GM23338 (cell line): ENCODE measurements at regions not wholly inside any gene's neighbourhood (a gene's known extent, or its start where the extent isn't known, plus 50 kb on each side); places are given as distances from the start of the nearest gene placed in this dataset.

Experiments used
- ATAC-seq: fragments of 200-7000 bp; cut with Tn5 transposase; 3 replicates; pipeline ENCODE4 v1.9.1; 2020
- DNase-seq: peaks from one replicate; pipeline ENCODE4 v3.0.0-alpha.2; 2015; ENCODE audit warnings: low spot score
- H2AFZ ChIP-seq: fragments of 200-600 bp; sonication (generic); 2 replicates; pipeline ENCODE4 v1.8.0; 2016; ENCODE audit warnings: antibody characterized with exemption, mild to moderate bottlenecking, moderate library complexity
- H3F3A ChIP-seq: fragments of 200-600 bp; sonication (generic); replicated peaks from 2 replicates; pipeline ENCODE4 v1.8.0; 2017; ENCODE audit warnings: antibody characterized with exemption, mixed run types, low read depth
- H3K27ac ChIP-seq: fragments of 200-600 bp; sonication (generic); 2 replicates; pipeline ENCODE4 v1.6.1; 2016; ENCODE audit warnings: low read depth
- H3K27me3 ChIP-seq: fragments of 200-600 bp; sonication (generic); 2 replicates; pipeline ENCODE4 v1.8.0; 2016; ENCODE audit warnings: mild to moderate bottlenecking, mixed run types, moderate library complexity; ENCODE audit not compliant: insufficient read depth
- H3K36me3 ChIP-seq: fragments of 200-600 bp; sonication (generic); 2 replicates; pipeline ENCODE4 v1.8.0; 2016; ENCODE audit warnings: mild to moderate bottlenecking; ENCODE audit not compliant: insufficient read depth
- H3K4me1 ChIP-seq: fragments of 200-600 bp; sonication (generic); 2 replicates; pipeline ENCODE4 v1.8.0; 2016; ENCODE audit warnings: mild to moderate bottlenecking, moderate library complexity; ENCODE audit not compliant: insufficient read depth
- H3K4me2 ChIP-seq: fragments of 200-600 bp; sonication (generic); 2 replicates; pipeline ENCODE4 v1.7.1; 2017; ENCODE audit warnings: mixed run types
- H3K4me3 ChIP-seq: fragments of 200-600 bp; sonication (generic); 2 replicates; pipeline ENCODE4 v1.6.1; 2016; ENCODE audit warnings: mixed run types
- H3K79me2 ChIP-seq: fragments of 200-600 bp; sonication (generic); replicated peaks from 2 replicates; pipeline ENCODE4 v1.8.0; 2017; ENCODE audit warnings: mild to moderate bottlenecking; ENCODE audit not compliant: insufficient read depth
- H3K9me2 ChIP-seq: fragments of 200-600 bp; sonication (generic); 2 replicates; pipeline ENCODE4 v1.8.0; 2017; ENCODE audit not compliant: insufficient read depth
- H4K20me1 ChIP-seq: fragments of 200-600 bp; sonication (generic); replicated peaks from 2 replicates; pipeline ENCODE4 v1.8.0; 2017; ENCODE audit warnings: mild to moderate bottlenecking; ENCODE audit not compliant: insufficient read depth
- H3K27ac Mint-ChIP-seq: 2 replicates; pipeline ENCODE4 v1.8.0; 2020; ENCODE audit warnings: inconsistent platforms, mild to moderate bottlenecking, moderate library complexity, mixed read lengths
- H3K27me3 Mint-ChIP-seq: 3 replicates; pipeline ENCODE4 v1.8.0; 2022; ENCODE audit warnings: low read depth, mild to moderate bottlenecking, moderate library complexity, mixed read lengths, inconsistent platforms; ENCODE audit not compliant: insufficient read depth, poor library complexity
- H3K36me3 Mint-ChIP-seq: 3 replicates; pipeline ENCODE4 v1.8.0; 2021; ENCODE audit warnings: low read depth, mild to moderate bottlenecking, inconsistent platforms, moderate library complexity, mixed read lengths
- H3K4me1 Mint-ChIP-seq: 3 replicates; pipeline ENCODE4 v1.8.0; 2020; ENCODE audit warnings: mild to moderate bottlenecking, inconsistent platforms, mixed read lengths
- H3K4me3 Mint-ChIP-seq: 3 replicates; pipeline ENCODE4 v1.8.0; 2021; ENCODE audit warnings: moderate library complexity, mild to moderate bottlenecking, inconsistent platforms, mixed read lengths
- H3K9me3 Mint-ChIP-seq: 3 replicates; pipeline ENCODE4 v1.8.0; 2020; ENCODE audit warnings: moderate library complexity, mild to moderate bottlenecking, inconsistent platforms, mixed read lengths
- CREB1 ChIP-seq: fragments of 250-450 bp; sonication (Bioruptor Pico); IDR thresholded peaks from 2 replicates; pipeline ENCODE4 v1.5.0; 2020; ENCODE audit warnings: low read depth, mild to moderate bottlenecking, moderate library complexity
- EZH2 ChIP-seq: fragments of 200-600 bp; sonication (generic); IDR thresholded peaks from one replicate; pipeline ENCODE4 v1.8.0; 2017; ENCODE audit warnings: antibody characterized with exemption, mild to moderate bottlenecking, low read depth; ENCODE audit not compliant: unreplicated experiment
- EZH2phosphoT487 ChIP-seq: fragments of 200-600 bp; sonication (generic); IDR thresholded peaks from one replicate; pipeline ENCODE4 v1.8.1; 2018; ENCODE audit warnings: antibody characterized with exemption; ENCODE audit not compliant: unreplicated experiment
- JUNB ChIP-seq: IDR thresholded peaks from one replicate; pipeline ENCODE4 v1.6.1; 2016; ENCODE audit warnings: antibody characterized with exemption; ENCODE audit not compliant: unreplicated experiment
- NANOG ChIP-seq: IDR thresholded peaks from 2 replicates; pipeline ENCODE4 v1.6.1; 2016; ENCODE audit warnings: antibody characterized with exemption, borderline replicate concordance
- POLR2AphosphoS5 ChIP-seq: IDR thresholded peaks from 2 replicates; pipeline ENCODE4 v1.6.1; 2016; ENCODE audit warnings: antibody characterized with exemption, low read depth
- STAT1 ChIP-seq: IDR thresholded peaks from one replicate; pipeline ENCODE4 v1.6.1; 2016; ENCODE audit warnings: antibody characterized with exemption; ENCODE audit not compliant: unreplicated experiment
- ZNF114 ChIP-seq: fragments of 250-450 bp; sonication (Bioruptor Pico); IDR thresholded peaks from 2 replicates; pipeline ENCODE4 v1.5.0; 2020; ENCODE audit warnings: mild to moderate bottlenecking, moderate library complexity
- ZNF331 ChIP-seq: fragments of 250-450 bp; sonication (Bioruptor Pico); IDR thresholded peaks from 2 replicates; pipeline ENCODE4 v1.5.0; 2020; ENCODE audit warnings: low read depth, mild to moderate bottlenecking, moderate library complexity
- TF ChIP-seq, protein P1 (sequence below): IDR thresholded peaks from 2 replicates; pipeline ENCODE4 v1.6.1; 2016; ENCODE audit warnings: antibody characterized with exemption
- TF ChIP-seq, protein P2 (sequence below): IDR thresholded peaks from one replicate; pipeline ENCODE4 v1.6.1; 2018; ENCODE audit warnings: antibody characterized with exemption; ENCODE audit not compliant: unreplicated experiment
- TF ChIP-seq, protein P3 (sequence below), 2 experiments: fragments of 200-600 bp in 1 of 2; sonication (generic) in 1 of 2; conservative IDR thresholded peaks; 2 replicates each; pipeline versions ENCODE4 v1.5.1 to v1.6.1; 2016 to 2017; ENCODE audit warnings: antibody characterized with exemption in 2 of 2, low read depth in 2 of 2, mild to moderate bottlenecking in 2 of 2, moderate library complexity in 1 of 2

DNA sequence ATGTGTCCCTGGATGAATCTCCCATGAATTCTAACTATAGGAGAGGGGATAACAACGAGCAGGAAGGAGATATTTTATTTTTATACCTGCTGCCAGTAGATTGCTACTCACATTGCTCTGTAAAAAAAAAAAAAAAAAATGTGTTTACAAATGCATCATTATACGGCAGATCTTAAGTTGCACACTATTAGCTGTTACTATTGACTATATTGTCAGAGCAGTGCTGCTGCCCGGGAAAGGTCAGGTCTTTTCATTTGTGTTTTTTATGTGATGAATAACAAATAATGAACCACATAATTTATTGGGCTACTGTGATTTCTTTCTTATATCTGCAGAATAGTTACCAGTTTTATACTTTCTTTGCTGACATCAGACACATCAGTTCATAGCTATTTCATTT is 393.3 kb downstream of the C6orf118 start:
- Histone ChIP-seq H3K27me3 (no peaks in the 10 kb centered on the region), H3F3A (no peaks in the 10 kb centered on the region), H3K36me3 (no peaks in the 10 kb centered on the region; the same call in 1 of the 2 replicates), H3K4me3 (no peak overlapping the region), H3K4me2 (no peak overlapping the region), H3K27ac (no peak overlapping the region), H3K4me1 (peaks cover 11% of the 10 kb centered on the region; the same call in 1 of the 2 replicates), H2AFZ (no peak overlapping the region), H3K79me2 (no peaks in the 10 kb centered on the region), H4K20me1 (no peaks in the 10 kb centered on the region), H3K9me2 (no peaks in the 10 kb centered on the region; the same call in none of the 2 replicates)
- no peak for ATAC-seq
- Mint-ChIP-seq H3K9me3 (peaks cover 14% of the 10 kb centered on the region), H3K27me3 (no peaks in the 10 kb centered on the region), H3K27ac (no peak overlapping the region), H3K36me3 (peaks cover 8% of the 10 kb centered on the region; the same call in 2 of the 3 replicates), H3K4me3 (no peak overlapping the region), H3K4me1 (peaks cover 6% of the 10 kb centered on the region; the same call in 2 of the 3 replicates)
- DNase-seq, result no peak
- no peak for TF ChIP-seq EZH2
- TF ChIP-seq POLR2AphosphoS5, result no peak
- no peak for TF ChIP-seq STAT1
- TF ChIP-seq, protein P1, sequence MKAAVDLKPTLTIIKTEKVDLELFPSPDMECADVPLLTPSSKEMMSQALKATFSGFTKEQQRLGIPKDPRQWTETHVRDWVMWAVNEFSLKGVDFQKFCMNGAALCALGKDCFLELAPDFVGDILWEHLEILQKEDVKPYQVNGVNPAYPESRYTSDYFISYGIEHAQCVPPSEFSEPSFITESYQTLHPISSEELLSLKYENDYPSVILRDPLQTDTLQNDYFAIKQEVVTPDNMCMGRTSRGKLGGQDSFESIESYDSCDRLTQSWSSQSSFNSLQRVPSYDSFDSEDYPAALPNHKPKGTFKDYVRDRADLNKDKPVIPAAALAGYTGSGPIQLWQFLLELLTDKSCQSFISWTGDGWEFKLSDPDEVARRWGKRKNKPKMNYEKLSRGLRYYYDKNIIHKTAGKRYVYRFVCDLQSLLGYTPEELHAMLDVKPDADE, result no peak

DNA sequence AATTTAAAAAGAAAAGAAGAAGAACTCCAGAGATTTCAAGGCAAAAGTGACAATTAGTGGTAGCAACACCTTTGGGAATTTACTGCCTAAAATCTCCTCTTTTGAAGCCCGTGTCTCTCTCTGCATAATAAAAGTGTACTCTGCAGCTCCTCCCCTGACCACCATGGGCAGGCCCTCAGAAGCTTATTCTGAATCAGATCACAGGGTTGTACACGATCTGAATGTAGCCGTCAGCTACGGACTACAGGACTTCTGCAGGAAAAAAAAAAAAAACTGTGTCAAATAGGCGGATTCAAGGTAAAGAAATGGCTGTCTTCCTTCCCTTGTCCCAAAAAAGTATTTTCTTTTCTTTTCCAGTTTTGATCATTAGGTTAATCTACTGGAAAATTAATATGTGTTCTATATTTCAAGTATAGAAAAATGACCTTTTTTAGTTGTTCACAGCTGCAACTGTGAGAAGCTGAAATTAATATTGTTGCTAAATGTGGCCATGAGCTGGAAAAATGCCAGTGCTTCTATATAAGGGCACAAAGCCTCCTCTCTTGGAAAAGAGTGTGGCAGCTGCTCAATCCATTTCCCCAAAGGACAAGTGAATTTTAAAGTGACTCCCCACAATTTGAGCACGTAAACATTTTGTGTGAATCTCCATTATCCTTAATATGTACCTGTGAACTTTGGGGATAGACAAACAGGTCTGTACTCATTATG is 397.4 kb downstream of the C6orf118 start:
- H4K20me1 ChIP-seq, result no peaks in the 10 kb centered on the region
- H3K27me3 ChIP-seq, result no peaks in the 10 kb centered on the region
- DNase-seq (no peak), ATAC-seq (no peak; the same call in 2 of the 3 replicates)
- no peak overlapping the region for H3K27ac ChIP-seq
- H3K9me2 ChIP-seq, result no peaks in the 10 kb centered on the region; the same call in 1 of the 2 replicates
- no peak overlapping the region for H3K4me2 ChIP-seq
- Mint-ChIP-seq H3K27ac (no peak overlapping the region), H3K36me3 (no peaks in the 10 kb centered on the region), H3K9me3 (no peaks in the 10 kb centered on the region; the same call in none of the 3 replicates), H3K4me3 (no peak overlapping the region), H3K4me1 (peaks cover 10% of the 10 kb centered on the region; the same call in 2 of the 3 replicates), H3K27me3 (no peaks in the 10 kb centered on the region)
- no peaks in the 10 kb centered on the region; the same call in 1 of the 2 replicates for H3K36me3 ChIP-seq
- H2AFZ ChIP-seq, result no peak overlapping the region
- H3K79me2 ChIP-seq, result no peaks in the 10 kb centered on the region
- H3F3A ChIP-seq, result no peaks in the 10 kb centered on the region
- no peak overlapping the region for H3K4me3 ChIP-seq
- H3K4me1 ChIP-seq, result peaks cover 17% of the 10 kb centered on the region; the same call in 1 of the 2 replicates
- no peak for TF ChIP-seq CREB1 (CRISPR knock-in tag)
- no peak for TF ChIP-seq JUNB
- TF ChIP-seq ZNF331 (CRISPR knock-in tag), result no peak
- no peak for TF ChIP-seq ZNF114 (CRISPR knock-in tag)
- no peak for TF ChIP-seq EZH2
- no peak for TF ChIP-seq NANOG
- no peak for TF ChIP-seq POLR2AphosphoS5
- TF ChIP-seq EZH2phosphoT487, result no peak
- no peak for TF ChIP-seq STAT1
- TF ChIP-seq, protein P2, sequence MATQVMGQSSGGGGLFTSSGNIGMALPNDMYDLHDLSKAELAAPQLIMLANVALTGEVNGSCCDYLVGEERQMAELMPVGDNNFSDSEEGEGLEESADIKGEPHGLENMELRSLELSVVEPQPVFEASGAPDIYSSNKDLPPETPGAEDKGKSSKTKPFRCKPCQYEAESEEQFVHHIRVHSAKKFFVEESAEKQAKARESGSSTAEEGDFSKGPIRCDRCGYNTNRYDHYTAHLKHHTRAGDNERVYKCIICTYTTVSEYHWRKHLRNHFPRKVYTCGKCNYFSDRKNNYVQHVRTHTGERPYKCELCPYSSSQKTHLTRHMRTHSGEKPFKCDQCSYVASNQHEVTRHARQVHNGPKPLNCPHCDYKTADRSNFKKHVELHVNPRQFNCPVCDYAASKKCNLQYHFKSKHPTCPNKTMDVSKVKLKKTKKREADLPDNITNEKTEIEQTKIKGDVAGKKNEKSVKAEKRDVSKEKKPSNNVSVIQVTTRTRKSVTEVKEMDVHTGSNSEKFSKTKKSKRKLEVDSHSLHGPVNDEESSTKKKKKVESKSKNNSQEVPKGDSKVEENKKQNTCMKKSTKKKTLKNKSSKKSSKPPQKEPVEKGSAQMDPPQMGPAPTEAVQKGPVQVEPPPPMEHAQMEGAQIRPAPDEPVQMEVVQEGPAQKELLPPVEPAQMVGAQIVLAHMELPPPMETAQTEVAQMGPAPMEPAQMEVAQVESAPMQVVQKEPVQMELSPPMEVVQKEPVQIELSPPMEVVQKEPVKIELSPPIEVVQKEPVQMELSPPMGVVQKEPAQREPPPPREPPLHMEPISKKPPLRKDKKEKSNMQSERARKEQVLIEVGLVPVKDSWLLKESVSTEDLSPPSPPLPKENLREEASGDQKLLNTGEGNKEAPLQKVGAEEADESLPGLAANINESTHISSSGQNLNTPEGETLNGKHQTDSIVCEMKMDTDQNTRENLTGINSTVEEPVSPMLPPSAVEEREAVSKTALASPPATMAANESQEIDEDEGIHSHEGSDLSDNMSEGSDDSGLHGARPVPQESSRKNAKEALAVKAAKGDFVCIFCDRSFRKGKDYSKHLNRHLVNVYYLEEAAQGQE, result no peak
- TF ChIP-seq, protein P1, result no peak
- TF ChIP-seq, protein P3, sequence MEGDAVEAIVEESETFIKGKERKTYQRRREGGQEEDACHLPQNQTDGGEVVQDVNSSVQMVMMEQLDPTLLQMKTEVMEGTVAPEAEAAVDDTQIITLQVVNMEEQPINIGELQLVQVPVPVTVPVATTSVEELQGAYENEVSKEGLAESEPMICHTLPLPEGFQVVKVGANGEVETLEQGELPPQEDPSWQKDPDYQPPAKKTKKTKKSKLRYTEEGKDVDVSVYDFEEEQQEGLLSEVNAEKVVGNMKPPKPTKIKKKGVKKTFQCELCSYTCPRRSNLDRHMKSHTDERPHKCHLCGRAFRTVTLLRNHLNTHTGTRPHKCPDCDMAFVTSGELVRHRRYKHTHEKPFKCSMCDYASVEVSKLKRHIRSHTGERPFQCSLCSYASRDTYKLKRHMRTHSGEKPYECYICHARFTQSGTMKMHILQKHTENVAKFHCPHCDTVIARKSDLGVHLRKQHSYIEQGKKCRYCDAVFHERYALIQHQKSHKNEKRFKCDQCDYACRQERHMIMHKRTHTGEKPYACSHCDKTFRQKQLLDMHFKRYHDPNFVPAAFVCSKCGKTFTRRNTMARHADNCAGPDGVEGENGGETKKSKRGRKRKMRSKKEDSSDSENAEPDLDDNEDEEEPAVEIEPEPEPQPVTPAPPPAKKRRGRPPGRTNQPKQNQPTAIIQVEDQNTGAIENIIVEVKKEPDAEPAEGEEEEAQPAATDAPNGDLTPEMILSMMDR (conservative IDR thresholded peaks at IDR 0.05; ENCODE audit: low read depth in 2 of 2), result no peak
